HG02970 (cell line): ENCODE measurements at regions not wholly inside any gene's neighbourhood (a gene's known extent, or its start where the extent isn't known, plus 50 kb on each side); places are given as distances from the start of the nearest gene placed in this dataset.

Experiments used
- ATAC-seq: cut with Tn5 transposase; IDR thresholded peaks from one replicate; pipeline ENCODE4 v1.9.1; 2021; ENCODE audit warnings: mild to moderate bottlenecking, moderate library complexity, moderate number of reproducible peaks; ENCODE audit not compliant: unreplicated experiment, low FRiP score

- no peak for ATAC-seq
Observed at GRCh38 chr2:41727711-41728110, 320.1 kb upstream of the PKDCC start.

GRCh38 chr2:41728788-41729338, 319.0 kb upstream of the PKDCC start:
- no peak for ATAC-seq

- no peak for ATAC-seq
Observed at GRCh38 chr2:41729800-41730364, 317.9 kb upstream of the PKDCC start.

GRCh38 chr2:41735006-41735405, 312.8 kb upstream of the PKDCC start:
- no peak for ATAC-seq

- ATAC-seq = no peak
Observed at GRCh38 chr2:41735476-41735875, 312.3 kb upstream of the PKDCC start.

GRCh38 chr2:41736105-41736567, 311.7 kb upstream of the PKDCC start:
- ATAC-seq = peak; percentile 87

- no peak for ATAC-seq
Observed at GRCh38 chr2:41736586-41736985, 311.2 kb upstream of the PKDCC start.

- ATAC-seq = no peak
Observed at GRCh38 chr2:41737888-41738287, 309.9 kb upstream of the PKDCC start.

- ATAC-seq = peak; percentile 90
Observed at GRCh38 chr2:41741951-41742595, 305.7 kb upstream of the PKDCC start.

- no peak for ATAC-seq
Observed at GRCh38 chr2:41743324-41743723, 304.5 kb upstream of the PKDCC start.

GRCh38 chr2:41750829-41751228, 297.0 kb upstream of the PKDCC start:
- no peak for ATAC-seq

GRCh38 chr2:41759880-41760279, 287.9 kb upstream of the PKDCC start:
- ATAC-seq = no peak

GRCh38 chr2:41763141-41763540, 284.7 kb upstream of the PKDCC start:
- no peak for ATAC-seq

- ATAC-seq = no peak
Observed at GRCh38 chr2:41764131-41764530, 283.7 kb upstream of the PKDCC start.

GRCh38 chr2:41764919-41765318, 282.9 kb upstream of the PKDCC start:
- ATAC-seq = no peak

GRCh38 chr2:41768310-41768709, 279.5 kb upstream of the PKDCC start:
- ATAC-seq = no peak

GRCh38 chr2:41771710-41772109, 276.1 kb upstream of the PKDCC start:
- ATAC-seq = no peak

GRCh38 chr2:41772697-41773096, 275.1 kb upstream of the PKDCC start:
- ATAC-seq = no peak

GRCh38 chr2:41774011-41774605, 273.7 kb upstream of the PKDCC start:
- no peak for ATAC-seq

GRCh38 chr2:41775366-41776025, 272.3 kb upstream of the PKDCC start:
- ATAC-seq = no peak

- ATAC-seq = no peak
Observed at GRCh38 chr2:41779888-41780287, 267.9 kb upstream of the PKDCC start.
